Heart right ventricle (tissue), 16 donors: ENCODE measurements at regions not wholly inside any gene's neighbourhood (a gene's known extent, or its start where the extent isn't known, plus 50 kb on each side); places are given as distances from the start of the nearest gene placed in this dataset.

Source experiments
- ATAC-seq, 8 donors: fragments of 200-7000 bp; cut with Tn5 transposase; one replicate each; pipeline ENCODE4 v1.9.1; 2020; ENCODE audit warnings: mild to moderate bottlenecking in 8 of 8, moderate library complexity in 8 of 8, moderate number of reproducible peaks in 1 of 8
- DNase-seq, 2 donors: peaks; one replicate each; pipeline ENCODE4 v3.0.0-alpha.2; 2020
- H3K27ac ChIP-seq, 10 donors: fragments of 200-600 bp; sonication (generic) in 2 of 10; one replicate each; pipeline versions ENCODE4 v1.5.0 to v1.8.0; 2020 to 2022; ENCODE audit warnings: mild to moderate bottlenecking in 3 of 10
- H3K27me3 ChIP-seq, 7 donors: fragments of 200-600 bp; one replicate each; pipeline ENCODE4 v1.8.0; 2021 to 2022; ENCODE audit warnings: mild to moderate bottlenecking in 2 of 7
- H3K36me3 ChIP-seq, 9 donors: fragments of 200-600 bp; sonication (generic) in 1 of 9; one replicate each; pipeline versions ENCODE4 v1.5.0 to v1.8.0; 2020 to 2022; ENCODE audit warnings: mild to moderate bottlenecking in 2 of 9
- H3K4me1 ChIP-seq, 9 donors: fragments of 200-600 bp; sonication (generic) in 1 of 9; one replicate each; pipeline versions ENCODE4 v1.5.0 to v1.8.0; 2020 to 2022; ENCODE audit warnings: mild to moderate bottlenecking in 4 of 9
- H3K4me3 ChIP-seq, 10 donors: fragments of 200-600 bp; sonication (generic) in 2 of 10; one replicate each; pipeline versions ENCODE4 v1.5.0 to v1.8.0; 2020 to 2022; ENCODE audit warnings: mild to moderate bottlenecking in 7 of 10, moderate library complexity in 2 of 10
- H3K9me3 ChIP-seq, 11 donors: fragments of 200-600 bp in 10 of 11; sonication (generic) in 2 of 11; one replicate each; pipeline versions ENCODE4 v1.5.0 to v1.8.0; 2013 to 2022; ENCODE audit warnings: mild to moderate bottlenecking in 2 of 11, control low read depth in 1 of 11, moderate library complexity in 1 of 11
- WGBS, 2 donors: extraction: QIAGEN DNeasy Blood & Tissue Kit; methylation state at CpG; one replicate each; pipeline ENCODE4 v1.1.7; 2013; ENCODE audit warnings: inconsistent platforms in 1 of 2; 5-methylcytosine and 5-hydroxymethylcytosine counted together
- intact Hi-C, 10 donors: fragments of 100-400 bp; cut with DNase I; formaldehyde crosslinking; loops; one replicate each; pipeline versions ENCODE4 v1.11.1 to v1.14.2; 2022
- TF ChIP-seq, protein P1 (sequence below), 9 donors: fragments of 200-600 bp; sonication (generic) in 2 of 9; IDR thresholded peaks; one replicate each; pipeline versions ENCODE4 v1.5.0 to v1.8.0; 2021 to 2022; ENCODE audit warnings: antibody characterized with exemption in 9 of 9, mild to moderate bottlenecking in 5 of 9, moderate library complexity in 1 of 9
- donor health status: Arrhythmogenic right ventricular cardiomyopathy.
- donor health status: ischemic (EF 13 %, LVEDD 7.1; RV severe dilation, severe dysfunction).
- donor health status: healthy with polysubstance abuse.
- donor health status: DM: no; HTN: yes; CAD: no.
- donor health status: DM: no; HTN: no; CAD: no.
- donor health status: ischemic (EF 25% LVEDD 6.9; RV normal size, moderate dysfunction).
- donor health status: ischemic (EF 25% LVEDD 5.7; RV mildly dilated, moderate dysfunction).
- donor health status: healthy.
- donor health status: DM: yes; HTN: yes; CAD: no.
- donor health status: Ischemic cardiomyopathy.
- donor health status: ischemic (EF 35%, LVEDD 5.7; RV mildly dilated, moderate dysfunction).
- donor health status: nonischemic (EF 11% LVEDD 7.7; RV severe dilation, severe dysfunction).
- donor health status: DM: yes; HTN: yes; CAD: no.
- donor health status: PGD.
- donor health status: ischemic (EF 29% LVEDD 5.4; RV normal size, mild dysfunction).
- donor health status: nonischemic (EF 23%, LVEDD 6.1; RV moderate dilation, normal function).

- TF ChIP-seq, protein P1, sequence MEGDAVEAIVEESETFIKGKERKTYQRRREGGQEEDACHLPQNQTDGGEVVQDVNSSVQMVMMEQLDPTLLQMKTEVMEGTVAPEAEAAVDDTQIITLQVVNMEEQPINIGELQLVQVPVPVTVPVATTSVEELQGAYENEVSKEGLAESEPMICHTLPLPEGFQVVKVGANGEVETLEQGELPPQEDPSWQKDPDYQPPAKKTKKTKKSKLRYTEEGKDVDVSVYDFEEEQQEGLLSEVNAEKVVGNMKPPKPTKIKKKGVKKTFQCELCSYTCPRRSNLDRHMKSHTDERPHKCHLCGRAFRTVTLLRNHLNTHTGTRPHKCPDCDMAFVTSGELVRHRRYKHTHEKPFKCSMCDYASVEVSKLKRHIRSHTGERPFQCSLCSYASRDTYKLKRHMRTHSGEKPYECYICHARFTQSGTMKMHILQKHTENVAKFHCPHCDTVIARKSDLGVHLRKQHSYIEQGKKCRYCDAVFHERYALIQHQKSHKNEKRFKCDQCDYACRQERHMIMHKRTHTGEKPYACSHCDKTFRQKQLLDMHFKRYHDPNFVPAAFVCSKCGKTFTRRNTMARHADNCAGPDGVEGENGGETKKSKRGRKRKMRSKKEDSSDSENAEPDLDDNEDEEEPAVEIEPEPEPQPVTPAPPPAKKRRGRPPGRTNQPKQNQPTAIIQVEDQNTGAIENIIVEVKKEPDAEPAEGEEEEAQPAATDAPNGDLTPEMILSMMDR (IDR thresholded peaks at IDR 0.05) = no peak
- intact Hi-C loops = loop anchor here in 1 of 10 donors (10.0 kb wide), 1 partner anchor 46 kb away; no protein-coding TSS in a partner anchor
- Histone ChIP-seq H3K36me3 (no peaks in the 10 kb centered on the region), H3K4me1 (no peaks in the 10 kb centered on the region), H3K27me3 (no peaks in the 10 kb centered on the region), H3K4me3 (no peak overlapping the region), H3K27ac (peak overlapping the region in 1 of 10 donors; percentile 8), H3K9me3 (peaks cover 0 to 23% (median 7%) of the 10 kb centered on the region in 11 donors)
- ATAC-seq = no peak
- whole genome bisulfite sequencing, 2 donors = 78 to 79% methylated on average over 5 of the region's 5 CpGs
- DNase-seq = no peak
These were observed 272.1 kb upstream of the DOK6 start for GRCh38 chr18:69128566-69128965.

DNA sequence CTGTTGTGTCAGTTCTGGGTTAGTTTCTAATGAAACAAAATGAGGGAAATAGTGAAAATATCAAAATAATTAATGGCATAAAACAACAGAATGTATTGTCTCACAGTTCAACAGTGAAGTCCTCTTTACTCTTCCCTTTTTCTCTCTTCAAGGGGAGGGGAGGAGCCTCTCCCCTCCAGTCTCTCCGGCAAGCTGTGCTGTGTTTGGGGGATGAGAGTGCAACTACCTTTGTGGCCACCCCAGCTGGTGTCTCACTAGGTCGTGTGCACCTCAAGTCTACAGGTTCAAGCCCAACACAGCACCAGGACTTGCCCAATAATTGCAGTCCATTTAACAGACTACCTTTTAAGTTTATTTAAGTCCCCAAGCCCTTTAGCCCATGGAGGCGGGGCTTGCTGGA, 271.7 kb upstream of the DOK6 start:
- TF ChIP-seq, protein P1 (IDR thresholded peaks at IDR 0.05) = no peak
- intact Hi-C loops = loop anchor here in 1 of 10 donors (10.0 kb wide), 1 partner anchor 46 kb away; no protein-coding TSS in a partner anchor
- no peak for DNase-seq

DNA sequence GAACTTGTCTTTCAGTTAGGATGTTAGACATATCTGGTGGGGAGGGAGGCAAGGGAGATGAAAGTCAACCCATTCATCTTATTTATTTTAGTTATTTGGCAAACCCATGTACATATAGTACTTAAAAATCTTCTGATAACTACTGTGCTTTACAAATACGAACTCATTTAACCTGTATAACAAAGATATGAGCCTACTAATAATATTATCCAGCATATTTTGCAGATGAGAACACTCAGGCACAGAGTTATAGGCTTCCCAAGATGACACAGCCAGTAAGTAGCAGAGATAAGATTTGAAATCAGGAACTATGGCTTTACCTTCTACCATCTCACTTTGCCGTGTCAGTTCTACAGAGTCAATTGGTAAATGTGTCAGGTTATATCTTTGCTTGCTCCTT, 262.6 kb upstream of the DOK6 start:
- TF ChIP-seq, protein P1 (IDR thresholded peaks at IDR 0.05) = no peak
- 43 to 45% methylated on average over 2 of the region's 2 CpGs for WGBS, 2 donors

More for the DNA sequence above, 271.7 kb upstream of the DOK6 start:
- H3K9me3 ChIP-seq = peaks cover 0 to 27% (median 10%) of the 10 kb centered on the region in 11 donors
- 71 to 74% methylated on average over 3 of the region's 3 CpGs for WGBS, 2 donors
- H3K4me3 ChIP-seq = no peak overlapping the region
- H3K4me1 ChIP-seq = no peaks in the 10 kb centered on the region
- no peak for ATAC-seq
- H3K27ac ChIP-seq = peak overlapping the region in 1 of 10 donors; percentile 8
- H3K27me3 ChIP-seq = no peaks in the 10 kb centered on the region
- no peaks in the 10 kb centered on the region for H3K36me3 ChIP-seq

GRCh38 chr18:69143084-69143483, 257.6 kb upstream of the DOK6 start:
- no peaks in the 10 kb centered on the region for H3K9me3 ChIP-seq
- no peaks in the 10 kb centered on the region for H3K4me1 ChIP-seq
- TF ChIP-seq, protein P1 (IDR thresholded peaks at IDR 0.05) = no peak
- 93% methylated on average over 2 of the region's 2 CpGs for WGBS, 2 donors
- H3K4me3 ChIP-seq = no peak overlapping the region
- ATAC-seq = no peak
- H3K27me3 ChIP-seq = no peaks in the 10 kb centered on the region
- no peak for DNase-seq
- intact Hi-C loops = no loop called here
- no peak overlapping the region for H3K27ac ChIP-seq
- H3K36me3 ChIP-seq = no peaks in the 10 kb centered on the region

More for the DNA sequence above, 262.6 kb upstream of the DOK6 start:
- Histone ChIP-seq H3K4me3 (no peak overlapping the region), H3K4me1 (peaks cover 0 to 10% (median 0%) of the 10 kb centered on the region in 9 donors), H3K27me3 (no peaks in the 10 kb centered on the region), H3K27ac (no peak overlapping the region), H3K36me3 (no peaks in the 10 kb centered on the region), H3K9me3 (peaks cover 0 to 13% (median 7%) of the 10 kb centered on the region in 11 donors)
- ATAC-seq = no peak
- intact Hi-C loops = no loop called here
- DNase-seq = no peak
